ENCODE measurements at regions not wholly inside any gene's neighbourhood (a gene's known extent, or its start where the extent isn't known, plus 50 kb on each side); places are given as distances from the start of the nearest gene placed in this dataset.

- Histone ChIP-seq H3F3A (replicated peaks; ENCODE audit: insufficient read depth) (no peaks in the 10 kb centered on the region), H3K27me3 (ENCODE audit: insufficient read depth) (no peaks in the 10 kb centered on the region), H3K9me3 (no peaks in the 10 kb centered on the region), H3K36me3 (replicated peaks in 1 of 2; ENCODE audit: control insufficient read depth in 1 of 2, insufficient read depth in 2 of 2, low read length in 1 of 2) (no peaks in the 10 kb centered on the region), H3K4me3 (ENCODE audit: low read depth in 2 of 2, low read length in 1 of 2) (no peak overlapping the region), H3K9me2 (no peaks in the 10 kb centered on the region), H3K79me2 (ENCODE audit: insufficient read depth) (no peaks in the 10 kb centered on the region), H3K4me2 (no peak overlapping the region), H4K20me1 (ENCODE audit: insufficient read depth) (no peaks in the 10 kb centered on the region), H3K27ac (ENCODE audit: low read depth in 2 of 2, low read length in 1 of 2) (no peak overlapping the region), H3K4me1 (ENCODE audit: control insufficient read depth in 1 of 2, insufficient read depth in 2 of 2, low read depth in 1 of 2, low read length in 1 of 2) (no peaks in the 10 kb centered on the region), H2AFZ (ENCODE audit: low read depth) (no peak overlapping the region), H3K9ac (no peak overlapping the region)
- ChIA-PET CTCF (no interaction called here), POLR2A (no interaction called here)
- TF ChIP-seq FOSL2 (IDR thresholded peaks at IDR 0.05; ENCODE audit: borderline replicate concordance, low read depth) (no peak), RFX5 (IDR thresholded peaks at IDR 0.05; ENCODE audit: low read length) (no peak), CHD2 (IDR thresholded peaks at IDR 0.05; ENCODE audit: low read length, partially characterized antibody) (no peak), FOXM1 (IDR thresholded peaks at IDR 0.05; ENCODE audit: low read depth) (no peak), GABPA (IDR thresholded peaks at IDR 0.05; ENCODE audit: low read depth) (no peak), TAF1 (IDR thresholded peaks at IDR 0.05; ENCODE audit: borderline replicate concordance, low read depth, low read length) (no peak), TEAD4 (IDR thresholded peaks at IDR 0.05; ENCODE audit: borderline replicate concordance, insufficient read depth) (no peak), TCF12 (IDR thresholded peaks at IDR 0.05) (no peak), RXRA (IDR thresholded peaks at IDR 0.05; ENCODE audit: borderline replicate concordance, low read depth) (no peak), ELF1 (IDR thresholded peaks at IDR 0.05) (no peak), JUND (IDR thresholded peaks at IDR 0.05) (no peak), NRF1 (IDR thresholded peaks at IDR 0.05; ENCODE audit: low read depth, low read length) (no peak), NFIC (IDR thresholded peaks at IDR 0.05; ENCODE audit: borderline replicate concordance) (no peak)
- TF ChIP-seq, protein P1, sequence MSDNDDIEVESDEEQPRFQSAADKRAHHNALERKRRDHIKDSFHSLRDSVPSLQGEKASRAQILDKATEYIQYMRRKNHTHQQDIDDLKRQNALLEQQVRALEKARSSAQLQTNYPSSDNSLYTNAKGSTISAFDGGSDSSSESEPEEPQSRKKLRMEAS (IDR thresholded peaks at IDR 0.05; ENCODE audit: low read depth) = no peak
- TF ChIP-seq, protein P2, sequence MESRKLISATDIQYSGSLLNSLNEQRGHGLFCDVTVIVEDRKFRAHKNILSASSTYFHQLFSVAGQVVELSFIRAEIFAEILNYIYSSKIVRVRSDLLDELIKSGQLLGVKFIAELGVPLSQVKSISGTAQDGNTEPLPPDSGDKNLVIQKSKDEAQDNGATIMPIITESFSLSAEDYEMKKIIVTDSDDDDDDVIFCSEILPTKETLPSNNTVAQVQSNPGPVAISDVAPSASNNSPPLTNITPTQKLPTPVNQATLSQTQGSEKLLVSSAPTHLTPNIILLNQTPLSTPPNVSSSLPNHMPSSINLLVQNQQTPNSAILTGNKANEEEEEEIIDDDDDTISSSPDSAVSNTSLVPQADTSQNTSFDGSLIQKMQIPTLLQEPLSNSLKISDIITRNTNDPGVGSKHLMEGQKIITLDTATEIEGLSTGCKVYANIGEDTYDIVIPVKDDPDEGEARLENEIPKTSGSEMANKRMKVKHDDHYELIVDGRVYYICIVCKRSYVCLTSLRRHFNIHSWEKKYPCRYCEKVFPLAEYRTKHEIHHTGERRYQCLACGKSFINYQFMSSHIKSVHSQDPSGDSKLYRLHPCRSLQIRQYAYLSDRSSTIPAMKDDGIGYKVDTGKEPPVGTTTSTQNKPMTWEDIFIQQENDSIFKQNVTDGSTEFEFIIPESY (IDR thresholded peaks at IDR 0.05; ENCODE audit: borderline replicate concordance, low read depth) = no peak
- TF ChIP-seq, protein P3, sequence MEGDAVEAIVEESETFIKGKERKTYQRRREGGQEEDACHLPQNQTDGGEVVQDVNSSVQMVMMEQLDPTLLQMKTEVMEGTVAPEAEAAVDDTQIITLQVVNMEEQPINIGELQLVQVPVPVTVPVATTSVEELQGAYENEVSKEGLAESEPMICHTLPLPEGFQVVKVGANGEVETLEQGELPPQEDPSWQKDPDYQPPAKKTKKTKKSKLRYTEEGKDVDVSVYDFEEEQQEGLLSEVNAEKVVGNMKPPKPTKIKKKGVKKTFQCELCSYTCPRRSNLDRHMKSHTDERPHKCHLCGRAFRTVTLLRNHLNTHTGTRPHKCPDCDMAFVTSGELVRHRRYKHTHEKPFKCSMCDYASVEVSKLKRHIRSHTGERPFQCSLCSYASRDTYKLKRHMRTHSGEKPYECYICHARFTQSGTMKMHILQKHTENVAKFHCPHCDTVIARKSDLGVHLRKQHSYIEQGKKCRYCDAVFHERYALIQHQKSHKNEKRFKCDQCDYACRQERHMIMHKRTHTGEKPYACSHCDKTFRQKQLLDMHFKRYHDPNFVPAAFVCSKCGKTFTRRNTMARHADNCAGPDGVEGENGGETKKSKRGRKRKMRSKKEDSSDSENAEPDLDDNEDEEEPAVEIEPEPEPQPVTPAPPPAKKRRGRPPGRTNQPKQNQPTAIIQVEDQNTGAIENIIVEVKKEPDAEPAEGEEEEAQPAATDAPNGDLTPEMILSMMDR (IDR thresholded peaks at IDR 0.05) = no peak
- TF ChIP-seq, protein P4, sequence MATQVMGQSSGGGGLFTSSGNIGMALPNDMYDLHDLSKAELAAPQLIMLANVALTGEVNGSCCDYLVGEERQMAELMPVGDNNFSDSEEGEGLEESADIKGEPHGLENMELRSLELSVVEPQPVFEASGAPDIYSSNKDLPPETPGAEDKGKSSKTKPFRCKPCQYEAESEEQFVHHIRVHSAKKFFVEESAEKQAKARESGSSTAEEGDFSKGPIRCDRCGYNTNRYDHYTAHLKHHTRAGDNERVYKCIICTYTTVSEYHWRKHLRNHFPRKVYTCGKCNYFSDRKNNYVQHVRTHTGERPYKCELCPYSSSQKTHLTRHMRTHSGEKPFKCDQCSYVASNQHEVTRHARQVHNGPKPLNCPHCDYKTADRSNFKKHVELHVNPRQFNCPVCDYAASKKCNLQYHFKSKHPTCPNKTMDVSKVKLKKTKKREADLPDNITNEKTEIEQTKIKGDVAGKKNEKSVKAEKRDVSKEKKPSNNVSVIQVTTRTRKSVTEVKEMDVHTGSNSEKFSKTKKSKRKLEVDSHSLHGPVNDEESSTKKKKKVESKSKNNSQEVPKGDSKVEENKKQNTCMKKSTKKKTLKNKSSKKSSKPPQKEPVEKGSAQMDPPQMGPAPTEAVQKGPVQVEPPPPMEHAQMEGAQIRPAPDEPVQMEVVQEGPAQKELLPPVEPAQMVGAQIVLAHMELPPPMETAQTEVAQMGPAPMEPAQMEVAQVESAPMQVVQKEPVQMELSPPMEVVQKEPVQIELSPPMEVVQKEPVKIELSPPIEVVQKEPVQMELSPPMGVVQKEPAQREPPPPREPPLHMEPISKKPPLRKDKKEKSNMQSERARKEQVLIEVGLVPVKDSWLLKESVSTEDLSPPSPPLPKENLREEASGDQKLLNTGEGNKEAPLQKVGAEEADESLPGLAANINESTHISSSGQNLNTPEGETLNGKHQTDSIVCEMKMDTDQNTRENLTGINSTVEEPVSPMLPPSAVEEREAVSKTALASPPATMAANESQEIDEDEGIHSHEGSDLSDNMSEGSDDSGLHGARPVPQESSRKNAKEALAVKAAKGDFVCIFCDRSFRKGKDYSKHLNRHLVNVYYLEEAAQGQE (IDR thresholded peaks at IDR 0.05; ENCODE audit: low read depth, low read length) = no peak
- TF ChIP-seq, protein P5, sequence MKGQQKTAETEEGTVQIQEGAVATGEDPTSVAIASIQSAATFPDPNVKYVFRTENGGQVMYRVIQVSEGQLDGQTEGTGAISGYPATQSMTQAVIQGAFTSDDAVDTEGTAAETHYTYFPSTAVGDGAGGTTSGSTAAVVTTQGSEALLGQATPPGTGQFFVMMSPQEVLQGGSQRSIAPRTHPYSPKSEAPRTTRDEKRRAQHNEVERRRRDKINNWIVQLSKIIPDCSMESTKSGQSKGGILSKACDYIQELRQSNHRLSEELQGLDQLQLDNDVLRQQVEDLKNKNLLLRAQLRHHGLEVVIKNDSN (IDR thresholded peaks at IDR 0.05; ENCODE audit: borderline replicate concordance, low read depth) = no peak
- no peak for DNase-seq
Observed at GRCh38 chr15:37524601-37525000, 409.8 kb upstream of the TMCO5A start.

Data from SK-N-SH (cell line).